NB4 (cell line): ENCODE measurements at regions not wholly inside any gene's neighbourhood (a gene's known extent, or its start where the extent isn't known, plus 50 kb on each side); places are given as distances from the start of the nearest gene placed in this dataset.

Source experiments
- POLR2A ChIP-seq: IDR thresholded peaks from 2 replicates; pipeline ENCODE4 v1.6.1; 2011; ENCODE audit warnings: mild to moderate bottlenecking; ENCODE audit not compliant: insufficient read length; ENCODE audit errors: extremely low read depth
- TF ChIP-seq, protein P1 (sequence below): IDR thresholded peaks from one replicate; pipeline ENCODE4 v1.5.1; 2012; ENCODE audit warnings: low read depth, low read length

- TF ChIP-seq, protein P1, sequence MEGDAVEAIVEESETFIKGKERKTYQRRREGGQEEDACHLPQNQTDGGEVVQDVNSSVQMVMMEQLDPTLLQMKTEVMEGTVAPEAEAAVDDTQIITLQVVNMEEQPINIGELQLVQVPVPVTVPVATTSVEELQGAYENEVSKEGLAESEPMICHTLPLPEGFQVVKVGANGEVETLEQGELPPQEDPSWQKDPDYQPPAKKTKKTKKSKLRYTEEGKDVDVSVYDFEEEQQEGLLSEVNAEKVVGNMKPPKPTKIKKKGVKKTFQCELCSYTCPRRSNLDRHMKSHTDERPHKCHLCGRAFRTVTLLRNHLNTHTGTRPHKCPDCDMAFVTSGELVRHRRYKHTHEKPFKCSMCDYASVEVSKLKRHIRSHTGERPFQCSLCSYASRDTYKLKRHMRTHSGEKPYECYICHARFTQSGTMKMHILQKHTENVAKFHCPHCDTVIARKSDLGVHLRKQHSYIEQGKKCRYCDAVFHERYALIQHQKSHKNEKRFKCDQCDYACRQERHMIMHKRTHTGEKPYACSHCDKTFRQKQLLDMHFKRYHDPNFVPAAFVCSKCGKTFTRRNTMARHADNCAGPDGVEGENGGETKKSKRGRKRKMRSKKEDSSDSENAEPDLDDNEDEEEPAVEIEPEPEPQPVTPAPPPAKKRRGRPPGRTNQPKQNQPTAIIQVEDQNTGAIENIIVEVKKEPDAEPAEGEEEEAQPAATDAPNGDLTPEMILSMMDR = no peak
- TF ChIP-seq POLR2A = no peak
Observed at GRCh38 chr9:99366621-99367020, 144.5 kb downstream of the SEC61B start.
